Body of pancreas (tissue), 4 donors: ENCODE measurements at regions not wholly inside any gene's neighbourhood (a gene's known extent, or its start where the extent isn't known, plus 50 kb on each side); places are given as distances from the start of the nearest gene placed in this dataset.

Source experiments
- ATAC-seq: fragments of 150-250 bp; one replicate; pipeline ENCODE4 v1.9.1; 2016
- DNase-seq, 4 donors: peaks; one replicate each; pipeline ENCODE4 v3.0.0-alpha.2; 2019
- H3K27ac ChIP-seq, 4 donors: fragments of 200-600 bp; sonication (generic); 1 replicate in 3 of 4; 2 replicates in 1 of 4; pipeline versions ENCODE4 v1.5.1 to v1.6.1; 2016 to 2019; ENCODE audit warnings: mild to moderate bottlenecking in 1 of 4, mixed read lengths in 1 of 4, moderate library complexity in 1 of 4
- H3K27me3 ChIP-seq, 2 donors: fragments of 200-600 bp; sonication (generic); one replicate each; pipeline ENCODE4 v1.6.0; 2016; ENCODE audit warnings: mild to moderate bottlenecking in 1 of 2
- H3K36me3 ChIP-seq, 2 donors: fragments of 200-600 bp; sonication (generic); replicated peaks in 1 of 2; 2 replicates each; pipeline ENCODE4 v1.5.1; 2016; ENCODE audit warnings: low read depth in 2 of 2; ENCODE audit not compliant: insufficient read depth in 1 of 2
- H3K4me1 ChIP-seq: fragments of 200-600 bp; sonication (generic); one replicate; pipeline ENCODE4 v1.6.0; 2016
- H3K4me3 ChIP-seq, 2 donors: fragments of 200-600 bp; sonication (generic); 1 replicate in 1 of 2; 2 replicates in 1 of 2; pipeline ENCODE4 v1.5.1; 2016 to 2019
- H3K9me3 ChIP-seq, 3 donors: fragments of 200-600 bp; sonication (generic); 1 replicate in 2 of 3; 2 replicates in 1 of 3; pipeline ENCODE4 v1.5.1; 2016
- POLR2A ChIP-seq, 3 donors: fragments of 450-650 bp; IDR thresholded peaks; one replicate each; pipeline ENCODE4 v1.6.1; 2016; ENCODE audit warnings: antibody characterized with exemption in 3 of 3, mild to moderate bottlenecking in 2 of 3
- WGBS, 2 donors: methylation state at CpG; one replicate each; pipeline ENCODE4 v1.1.5; 2017; 5-methylcytosine and 5-hydroxymethylcytosine counted together
- intact Hi-C: fragments of 100-400 bp; cut with DNase I; formaldehyde crosslinking; loops from one replicate; pipeline ENCODE4 v1.15.1; 2023
- TF ChIP-seq, protein P1 (sequence below), 7 experiments: fragments of 450-650 bp in 4 of 7; fragments of 200-600 bp in 3 of 7; sonication (generic) in 3 of 7; IDR thresholded peaks; one replicate each; pipeline ENCODE4 v1.5.1; 2016 to 2019; ENCODE audit warnings: antibody characterized with exemption in 7 of 7

DNA sequence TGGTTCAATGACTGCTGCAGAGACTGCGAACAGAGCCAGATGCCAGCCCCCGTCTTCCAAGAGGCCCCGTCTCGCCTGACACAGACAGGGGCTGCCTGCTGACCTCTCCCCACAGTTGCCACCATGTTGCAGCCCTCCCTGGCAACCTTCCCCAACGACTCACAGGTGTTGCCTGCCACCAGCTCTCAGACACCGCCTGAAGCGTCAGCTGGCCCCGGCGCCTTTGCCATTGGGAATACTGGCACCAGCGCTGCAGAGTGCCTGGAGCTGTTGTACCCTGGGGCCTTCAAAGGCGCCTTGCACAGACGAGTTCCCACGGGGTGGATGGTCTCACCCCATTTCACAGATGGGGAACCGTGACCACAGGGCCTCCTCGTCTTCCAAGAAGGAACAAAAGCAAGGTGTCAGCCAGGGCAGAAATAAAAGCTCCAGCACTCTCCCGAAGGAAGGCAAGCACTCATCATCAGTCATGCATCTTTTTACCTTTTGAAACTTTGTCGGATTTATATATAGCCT is 167.0 kb downstream of the ADSS2 start:
- DNase-seq, result no peak
- no peaks in the 10 kb centered on the region for H3K36me3 ChIP-seq
- H3K27ac ChIP-seq, result no peak overlapping the region
- no peaks in the 10 kb centered on the region for H3K27me3 ChIP-seq
- intact Hi-C loops, result no loop called here
- no peaks in the 10 kb centered on the region for H3K9me3 ChIP-seq
- TF ChIP-seq POLR2A (IDR thresholded peaks at IDR 0.05), result no peak
- TF ChIP-seq, protein P1, sequence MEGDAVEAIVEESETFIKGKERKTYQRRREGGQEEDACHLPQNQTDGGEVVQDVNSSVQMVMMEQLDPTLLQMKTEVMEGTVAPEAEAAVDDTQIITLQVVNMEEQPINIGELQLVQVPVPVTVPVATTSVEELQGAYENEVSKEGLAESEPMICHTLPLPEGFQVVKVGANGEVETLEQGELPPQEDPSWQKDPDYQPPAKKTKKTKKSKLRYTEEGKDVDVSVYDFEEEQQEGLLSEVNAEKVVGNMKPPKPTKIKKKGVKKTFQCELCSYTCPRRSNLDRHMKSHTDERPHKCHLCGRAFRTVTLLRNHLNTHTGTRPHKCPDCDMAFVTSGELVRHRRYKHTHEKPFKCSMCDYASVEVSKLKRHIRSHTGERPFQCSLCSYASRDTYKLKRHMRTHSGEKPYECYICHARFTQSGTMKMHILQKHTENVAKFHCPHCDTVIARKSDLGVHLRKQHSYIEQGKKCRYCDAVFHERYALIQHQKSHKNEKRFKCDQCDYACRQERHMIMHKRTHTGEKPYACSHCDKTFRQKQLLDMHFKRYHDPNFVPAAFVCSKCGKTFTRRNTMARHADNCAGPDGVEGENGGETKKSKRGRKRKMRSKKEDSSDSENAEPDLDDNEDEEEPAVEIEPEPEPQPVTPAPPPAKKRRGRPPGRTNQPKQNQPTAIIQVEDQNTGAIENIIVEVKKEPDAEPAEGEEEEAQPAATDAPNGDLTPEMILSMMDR (IDR thresholded peaks at IDR 0.05), result no peak
- no peaks in the 10 kb centered on the region for H3K4me1 ChIP-seq
- no peak overlapping the region for H3K4me3 ChIP-seq
- ATAC-seq, result no peak
- 80 to 81% methylated on average over 15 to 17 of the region's 17 CpGs for WGBS, 2 donors

- H3K4me3 ChIP-seq, result no peak overlapping the region
- no peaks in the 10 kb centered on the region for H3K9me3 ChIP-seq
- no peaks in the 10 kb centered on the region for H3K27me3 ChIP-seq
- 81 to 84% methylated on average over 5 of the region's 5 CpGs for WGBS, 2 donors
- no peaks in the 10 kb centered on the region for H3K36me3 ChIP-seq
- intact Hi-C loops, result no loop called here
- no peak overlapping the region for H3K27ac ChIP-seq
- ATAC-seq (no peak), DNase-seq (no peak)
- H3K4me1 ChIP-seq, result no peaks in the 10 kb centered on the region
- TF ChIP-seq, protein P1 (IDR thresholded peaks at IDR 0.05), result no peak
Observed at GRCh38 chr1:244286341-244286740, 165.4 kb downstream of the ADSS2 start.

GRCh38 chr1:244287726-244288125 is 164.0 kb downstream of the ADSS2 start:
- Histone ChIP-seq H3K4me3 (no peak overlapping the region), H3K9me3 (no peaks in the 10 kb centered on the region), H3K27me3 (no peaks in the 10 kb centered on the region), H3K27ac (no peak overlapping the region), H3K4me1 (no peaks in the 10 kb centered on the region), H3K36me3 (no peaks in the 10 kb centered on the region)
- DNase-seq, result no peak
- intact Hi-C loops, result no loop called here
- WGBS, 2 donors, result 71 to 91% methylated on average over 1 of the region's 1 CpG
- no peak for ATAC-seq
- no peak for TF ChIP-seq POLR2A (IDR thresholded peaks at IDR 0.05)
- TF ChIP-seq, protein P1 (IDR thresholded peaks at IDR 0.05), result no peak

GRCh38 chr1:244288663-244289062 is 163.0 kb downstream of the ADSS2 start:
- ATAC-seq, result no peak

More at GRCh38 chr1:244288663-244289062, 163.0 kb downstream of the ADSS2 start:
- Histone ChIP-seq H3K27me3 (no peaks in the 10 kb centered on the region), H3K27ac (no peak overlapping the region), H3K4me3 (no peak overlapping the region), H3K4me1 (no peaks in the 10 kb centered on the region), H3K36me3 (no peaks in the 10 kb centered on the region), H3K9me3 (no peaks in the 10 kb centered on the region)
- DNase-seq, result no peak
- TF ChIP-seq, protein P1 (IDR thresholded peaks at IDR 0.05), result no peak
- no peak for TF ChIP-seq POLR2A (IDR thresholded peaks at IDR 0.05)
- intact Hi-C loops, result no loop called here
- 78 to 100% methylated on average over 1 of the region's 1 CpG for whole genome bisulfite sequencing, 2 donors
